A673 (cell line): ENCODE measurements at regions not wholly inside any gene's neighbourhood (a gene's known extent, or its start where the extent isn't known, plus 50 kb on each side); places are given as distances from the start of the nearest gene placed in this dataset.

Source experiments
- BruUV-seq: library from RNA; stranded (reverse); fragments of 400-500 nt; replicated peaks from 2 replicates; lab custom pipeline; 2021; lab: Mats Ljungman, UMichigan
- CTCF ChIA-PET: fragments of 300-600 bp; sonication (Branson Sonifier 250); formaldehyde crosslinking; loops from one replicate; lab custom pipeline; 2022; ENCODE audit warnings: antibody characterized with exemption; lab: Charles Lee
- POLR2A ChIA-PET: fragments of 300-600 bp; sonication (Branson Sonifier 250); formaldehyde crosslinking; loops from one replicate; lab custom pipeline; 2022; ENCODE audit warnings: antibody characterized with exemption; ENCODE audit not compliant: low non-redundant PET; lab: Charles Lee
- DNase-seq: peaks from one replicate; pipeline ENCODE4 v3.0.0-alpha.2; 2015; ENCODE audit warnings: low spot score
- H3K27ac ChIP-seq: fragments of 200-600 bp; sonication (generic); 2 replicates; pipeline ENCODE4 v1.5.1; 2016; ENCODE audit warnings: mixed run types, low read depth, mild to moderate bottlenecking, mixed read lengths, antibody characterized with exemption, low read length; ENCODE audit not compliant: poor library complexity, severe bottlenecking
- H3K27me3 ChIP-seq: fragments of 200-600 bp; sonication (generic); replicated peaks from 2 replicates; pipeline ENCODE4 v1.6.1; 2017; ENCODE audit warnings: mixed run types, low read depth, mild to moderate bottlenecking, mixed read lengths, antibody characterized with exemption, low read length; ENCODE audit not compliant: insufficient read depth, poor library complexity
- H3K36me3 ChIP-seq: fragments of 200-600 bp; sonication (generic); 2 replicates; pipeline ENCODE4 v1.6.1; 2016; ENCODE audit warnings: mixed run types, mild to moderate bottlenecking, mixed read lengths, antibody characterized with exemption, low read length; ENCODE audit not compliant: insufficient read depth, poor library complexity, severe bottlenecking
- H3K4me1 ChIP-seq: fragments of 200-600 bp; sonication (generic); 2 replicates; pipeline ENCODE4 v1.6.1; 2017; ENCODE audit warnings: mixed run types, mild to moderate bottlenecking, mixed read lengths, antibody characterized with exemption, low read length; ENCODE audit not compliant: insufficient read depth, poor library complexity, severe bottlenecking
- H3K4me3 ChIP-seq: fragments of 200-600 bp; sonication (generic); 2 replicates; pipeline ENCODE4 v1.5.1; 2016; ENCODE audit warnings: low read depth, mixed run types, mild to moderate bottlenecking, mixed read lengths, low read length; ENCODE audit not compliant: poor library complexity, severe bottlenecking
- H3K9me3 ChIP-seq: fragments of 200-600 bp; sonication (generic); 2 replicates; pipeline ENCODE4 v1.6.1; 2016; ENCODE audit warnings: mixed run types, low read depth, mild to moderate bottlenecking, mixed read lengths, antibody characterized with exemption, low read length; ENCODE audit not compliant: poor library complexity, severe bottlenecking
- EZH2 ChIP-seq: fragments of 200-600 bp; sonication (generic); IDR thresholded peaks from 2 replicates; pipeline ENCODE4 v1.6.1; 2017; ENCODE audit warnings: borderline replicate concordance, low read depth, mild to moderate bottlenecking, mixed read lengths, antibody characterized with exemption, low read length; ENCODE audit not compliant: poor library complexity, severe bottlenecking
- intact Hi-C: fragments of 100-400 bp; cut with micrococcal nuclease; formaldehyde crosslinking; loops from one replicate; pipeline ENCODE4 v1.10.0; 2022; ENCODE audit not compliant: unreplicated experiment
- TF ChIP-seq, protein P1 (sequence below): fragments of 300-800, 200-600 bp; sonication (generic); conservative IDR thresholded peaks from 2 replicates; pipeline ENCODE4 v1.5.1; 2017; ENCODE audit warnings: low read depth, mild to moderate bottlenecking, antibody characterized with exemption, low read length, moderate library complexity, mixed read lengths

- Histone ChIP-seq H3K36me3 (no peaks in the 10 kb centered on the region), H3K27me3 (no peaks in the 10 kb centered on the region), H3K4me3 (no peak overlapping the region), H3K9me3 (no peaks in the 10 kb centered on the region), H3K4me1 (peaks cover 54% of the 10 kb centered on the region), H3K27ac (peak overlapping the region; percentile 80)
- ChIA-PET CTCF (interaction anchor here (0.6 kb wide), 1 partner anchor 201 kb away, joined by 3 read pairs; no protein-coding TSS in a partner anchor), POLR2A (no interaction called here)
- intact Hi-C loops, result loop anchor here (5.0 to 10.0 kb wide), 3 partner anchors 66 to 309 kb away; no protein-coding TSS in a partner anchor
- peak; percentile 67 for DNase-seq
- BruUV-seq, result no TSS peak
- TF ChIP-seq EZH2, result no peak
- TF ChIP-seq, protein P1, sequence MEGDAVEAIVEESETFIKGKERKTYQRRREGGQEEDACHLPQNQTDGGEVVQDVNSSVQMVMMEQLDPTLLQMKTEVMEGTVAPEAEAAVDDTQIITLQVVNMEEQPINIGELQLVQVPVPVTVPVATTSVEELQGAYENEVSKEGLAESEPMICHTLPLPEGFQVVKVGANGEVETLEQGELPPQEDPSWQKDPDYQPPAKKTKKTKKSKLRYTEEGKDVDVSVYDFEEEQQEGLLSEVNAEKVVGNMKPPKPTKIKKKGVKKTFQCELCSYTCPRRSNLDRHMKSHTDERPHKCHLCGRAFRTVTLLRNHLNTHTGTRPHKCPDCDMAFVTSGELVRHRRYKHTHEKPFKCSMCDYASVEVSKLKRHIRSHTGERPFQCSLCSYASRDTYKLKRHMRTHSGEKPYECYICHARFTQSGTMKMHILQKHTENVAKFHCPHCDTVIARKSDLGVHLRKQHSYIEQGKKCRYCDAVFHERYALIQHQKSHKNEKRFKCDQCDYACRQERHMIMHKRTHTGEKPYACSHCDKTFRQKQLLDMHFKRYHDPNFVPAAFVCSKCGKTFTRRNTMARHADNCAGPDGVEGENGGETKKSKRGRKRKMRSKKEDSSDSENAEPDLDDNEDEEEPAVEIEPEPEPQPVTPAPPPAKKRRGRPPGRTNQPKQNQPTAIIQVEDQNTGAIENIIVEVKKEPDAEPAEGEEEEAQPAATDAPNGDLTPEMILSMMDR, result 0 out of 2 replicates have a peak, but pooled peaks have one; percentile 9
These were observed 129.9 kb upstream of the HES1 start for GRCh38 chr3:194005930-194006501.

- no peaks in the 10 kb centered on the region for H3K36me3 ChIP-seq
- peak; percentile 73 for DNase-seq
- POLR2A ChIA-PET, result no interaction called here
These were observed 128.2 kb upstream of the HES1 start for GRCh38 chr3:194007592-194008337.

GRCh38 chr3:194009019-194009418, 126.9 kb upstream of the HES1 start:
- intact Hi-C loops, result loop anchor here (5.0 to 10.0 kb wide), 3 partner anchors 63 to 306 kb away; no protein-coding TSS in a partner anchor
- TF ChIP-seq, protein P1, result no peak
- no peak for TF ChIP-seq EZH2
- Histone ChIP-seq H3K36me3 (no peaks in the 10 kb centered on the region), H3K27me3 (no peaks in the 10 kb centered on the region), H3K4me1 (peaks cover 40% of the 10 kb centered on the region), H3K9me3 (no peaks in the 10 kb centered on the region), H3K27ac (no peak overlapping the region), H3K4me3 (no peak overlapping the region)
- BruUV-seq, result no TSS peak
- ChIA-PET CTCF (no interaction called here), POLR2A (no interaction called here)
- DNase-seq, result no peak

More at GRCh38 chr3:194007592-194008337, 128.2 kb upstream of the HES1 start:
- CTCF ChIA-PET, result no interaction called here
- intact Hi-C loops, result loop anchor here (5.0 to 10.0 kb wide), 3 partner anchors 65 to 307 kb away; no protein-coding TSS in a partner anchor
- H3K27ac ChIP-seq, result no peak overlapping the region
- H3K9me3 ChIP-seq, result no peaks in the 10 kb centered on the region
- H3K4me1 ChIP-seq, result peaks cover 53% of the 10 kb centered on the region
- no peak overlapping the region for H3K4me3 ChIP-seq
- no peak for TF ChIP-seq EZH2
- TF ChIP-seq, protein P1, result no peak
- H3K27me3 ChIP-seq, result no peaks in the 10 kb centered on the region
- TSS peak; percentile 25 for BruUV-seq
